ENCODE measurements at regions not wholly inside any gene's neighbourhood (a gene's known extent, or its start where the extent isn't known, plus 50 kb on each side); places are given as distances from the start of the nearest gene placed in this dataset.

GRCh38 chr20:19824861-19825260 lies 66.8 kb downstream of the RIN2 start:
- TF ChIP-seq CTCF (IDR thresholded peaks at IDR 0.05): no peak
- no peak for TF ChIP-seq EZH2 (IDR thresholded peaks at IDR 0.05; ENCODE audit: borderline replicate concordance, insufficient read depth, low read depth, low read length, poor library complexity, severe bottlenecking)
